GM19395 (cell line): ENCODE measurements at regions not wholly inside any gene's neighbourhood (a gene's known extent, or its start where the extent isn't known, plus 50 kb on each side); places are given as distances from the start of the nearest gene placed in this dataset.

ENCODE experiments used
- ATAC-seq: cut with Tn5 transposase; IDR thresholded peaks from one replicate; pipeline ENCODE4 v1.9.1; 2021; ENCODE audit warnings: mild to moderate bottlenecking, moderate library complexity; ENCODE audit not compliant: unreplicated experiment

DNA sequence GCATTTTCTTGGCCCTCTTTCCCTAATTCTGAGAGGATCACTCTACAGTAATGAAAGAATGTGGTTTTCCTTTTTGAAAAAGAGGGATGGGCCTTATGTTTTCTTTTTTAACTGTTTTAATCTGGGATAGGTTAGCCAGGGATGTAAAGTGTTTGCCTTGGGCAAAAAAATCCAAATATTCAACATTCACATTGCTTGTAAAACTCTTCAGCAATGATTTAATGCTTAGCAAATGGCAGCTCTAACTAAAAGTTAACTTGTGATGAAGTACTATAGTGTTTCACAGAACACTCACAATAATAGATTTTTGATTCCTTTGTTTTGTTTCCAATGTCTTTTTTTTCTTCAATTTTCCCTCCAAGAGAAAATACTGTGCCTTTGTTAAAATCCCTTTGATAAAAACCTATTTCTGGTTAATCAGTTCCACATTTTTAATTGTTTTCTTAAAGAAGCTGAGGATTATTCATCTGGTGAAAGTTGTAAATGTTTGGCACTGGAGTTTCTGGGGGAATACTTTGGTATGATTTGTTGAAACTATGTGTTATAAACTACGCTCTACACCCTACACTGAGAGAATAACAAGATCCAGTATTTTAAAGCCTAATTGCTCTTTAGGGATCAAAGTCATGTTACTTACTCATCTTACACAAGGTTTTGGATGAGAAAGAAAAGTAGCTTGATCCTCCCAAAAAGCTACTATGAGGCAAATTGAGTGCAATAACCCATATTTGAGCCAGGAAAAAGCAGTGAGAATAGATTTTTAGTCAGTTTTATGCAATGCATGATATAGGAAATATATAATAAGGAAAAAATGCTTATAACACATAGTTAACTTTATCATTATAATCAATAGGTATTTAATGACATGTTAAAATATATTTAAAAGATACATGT is 335.8 kb downstream of the EPHA7 start:
- no peak for ATAC-seq

DNA sequence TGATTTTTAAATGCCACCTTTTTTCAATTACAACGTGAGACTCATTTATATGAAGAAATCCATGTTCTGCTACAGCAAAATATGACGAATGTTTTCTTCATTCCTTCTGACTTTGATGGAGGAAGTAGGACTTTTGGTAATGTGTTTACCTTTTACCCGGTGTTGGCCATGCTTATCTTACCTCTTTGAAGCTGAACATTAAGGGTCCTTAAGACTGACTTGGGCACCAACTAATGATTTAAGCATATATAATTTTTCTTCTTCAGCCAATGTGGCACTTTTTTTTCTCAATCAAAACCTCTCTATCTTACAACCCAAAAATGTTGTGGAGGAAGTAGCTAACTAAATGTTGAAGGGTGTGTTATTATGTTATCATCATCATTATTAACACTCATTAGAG is 337.5 kb downstream of the EPHA7 start:
- ATAC-seq = no peak

DNA sequence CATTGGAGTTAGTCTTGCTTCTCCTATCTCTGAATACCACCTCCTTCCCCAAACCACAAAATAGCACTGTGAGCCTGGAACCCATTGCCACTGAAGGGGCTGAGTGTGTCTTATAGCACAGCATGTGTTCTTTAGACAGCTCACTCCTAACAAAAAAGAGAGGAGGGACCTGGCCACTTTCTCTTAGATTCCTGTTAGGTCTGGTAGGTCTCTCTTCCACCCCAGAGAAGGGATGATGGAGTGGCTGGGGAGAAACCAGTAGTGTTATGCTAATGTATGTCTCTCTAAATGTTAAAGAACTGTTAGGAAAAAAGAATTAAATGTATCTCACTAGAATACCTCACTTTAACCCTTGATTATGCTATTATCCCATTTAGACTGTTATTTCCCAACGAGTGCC is 340.3 kb downstream of the EPHA7 start:
- no peak for ATAC-seq

DNA sequence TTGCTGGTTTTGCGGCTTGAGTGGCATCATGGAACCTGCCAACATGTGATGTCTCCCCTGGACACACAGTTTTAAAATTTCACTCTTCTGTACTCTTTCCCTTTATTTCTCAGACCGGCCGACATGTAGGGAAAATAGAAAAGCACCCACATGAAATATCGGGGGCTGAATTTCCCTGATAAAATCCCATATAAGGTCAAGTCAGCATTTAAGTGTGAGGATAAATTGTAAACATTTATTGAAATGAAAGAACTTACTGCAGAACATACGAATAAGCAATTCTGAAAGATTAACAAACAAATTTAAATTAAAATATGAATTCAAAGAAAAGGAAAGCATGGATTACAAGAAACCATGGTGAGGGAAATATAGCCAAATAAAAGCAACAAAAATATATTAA is 345.5 kb downstream of the EPHA7 start:
- no peak for ATAC-seq

DNA sequence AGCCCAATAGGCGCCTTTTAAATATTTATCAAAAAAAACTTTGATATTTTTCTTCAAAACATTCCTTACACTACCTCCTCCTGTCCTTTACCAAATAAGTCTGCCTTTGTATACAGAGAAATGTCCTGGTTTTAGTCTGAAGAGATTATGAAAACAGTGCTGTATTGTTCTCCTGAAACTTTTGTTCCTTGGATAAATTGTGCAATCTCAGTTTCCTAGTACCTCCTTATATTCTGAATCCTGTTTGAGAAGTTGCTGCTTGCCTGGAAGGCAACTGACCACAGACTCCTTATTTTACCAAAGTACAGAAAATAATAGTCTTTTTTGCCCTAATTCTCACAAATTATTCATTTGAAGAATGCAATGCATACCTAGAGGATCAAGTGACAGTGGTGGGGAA is 349.5 kb downstream of the EPHA7 start:
- no peak for ATAC-seq

DNA sequence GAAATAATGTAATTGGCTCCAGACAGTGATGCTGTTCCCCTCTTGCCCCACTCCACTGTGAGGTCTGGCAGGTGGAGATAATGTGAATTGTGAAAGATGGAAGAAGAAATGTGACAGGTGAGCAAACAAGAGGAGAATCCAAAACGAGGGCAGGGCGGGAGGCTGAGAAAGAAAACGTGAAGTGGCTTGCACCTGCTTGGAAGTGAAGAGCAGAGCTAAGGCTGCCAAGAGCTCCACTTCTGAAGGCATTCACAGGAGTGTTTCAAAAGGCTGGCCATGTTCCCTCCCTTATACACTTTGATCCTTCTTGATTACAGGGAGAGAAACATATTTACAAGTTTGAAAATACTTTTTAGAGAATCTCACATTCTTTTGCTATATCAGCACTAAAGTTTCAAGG is 359.4 kb downstream of the EPHA7 start:
- ATAC-seq = no peak

DNA sequence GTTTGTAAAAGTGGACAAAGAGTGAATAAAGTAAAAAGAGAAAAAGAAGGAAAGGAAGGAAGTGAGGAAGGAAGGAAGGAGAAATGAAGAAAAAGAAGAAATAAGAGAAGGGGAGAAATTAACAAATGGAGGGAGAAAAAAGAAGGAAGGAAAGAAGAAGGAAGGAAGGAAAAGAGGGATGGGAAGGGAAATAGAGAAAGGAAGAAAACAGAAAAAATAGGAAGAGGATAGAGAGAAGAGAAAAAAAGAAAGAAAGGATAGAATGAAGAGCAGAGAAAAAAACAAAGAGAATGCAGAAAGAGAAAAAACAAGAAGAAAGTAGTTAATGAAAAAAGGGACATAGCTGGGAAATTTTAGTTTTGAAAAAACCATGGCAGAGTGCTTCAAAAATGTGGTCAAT is 361.8 kb downstream of the EPHA7 start:
- no peak for ATAC-seq

DNA sequence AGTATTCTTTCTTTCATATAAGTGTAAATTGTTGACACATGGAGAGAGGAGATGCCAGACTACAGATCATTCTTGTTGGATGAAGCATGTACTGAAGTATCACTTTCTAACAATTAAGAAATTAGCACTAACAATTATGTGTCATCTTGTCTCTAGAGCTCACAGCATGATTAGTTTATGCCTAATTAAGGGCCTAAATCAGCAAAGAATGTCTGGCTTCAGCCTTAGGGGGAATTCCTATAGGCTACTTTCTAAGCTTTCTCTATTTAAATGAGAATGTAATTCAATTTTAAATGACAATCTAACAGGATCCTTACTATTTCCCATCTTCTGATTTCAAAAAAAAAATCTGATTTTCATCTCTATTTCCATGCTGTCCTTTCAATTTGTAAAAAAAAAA is 371.0 kb downstream of the EPHA7 start:
- no peak for ATAC-seq

DNA sequence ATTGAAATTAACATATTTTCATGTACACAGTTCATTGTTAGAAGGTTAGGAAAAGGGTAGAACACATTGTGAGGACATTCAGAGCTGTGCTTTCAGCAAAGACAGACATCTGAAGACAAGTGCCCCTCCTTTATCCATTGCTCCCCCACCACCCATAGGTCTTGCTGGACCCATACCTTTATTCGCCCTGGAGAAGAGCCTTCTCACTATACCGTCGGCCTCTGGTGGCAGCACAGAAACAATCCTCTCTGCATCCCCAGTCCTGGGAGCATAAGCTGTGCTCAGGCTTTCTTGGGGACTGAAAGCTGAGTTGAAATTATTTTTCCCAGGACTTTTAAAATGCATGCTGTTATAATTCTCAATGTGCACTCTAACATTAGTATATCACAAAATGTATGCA is 372.3 kb downstream of the EPHA7 start:
- ATAC-seq = no peak

DNA sequence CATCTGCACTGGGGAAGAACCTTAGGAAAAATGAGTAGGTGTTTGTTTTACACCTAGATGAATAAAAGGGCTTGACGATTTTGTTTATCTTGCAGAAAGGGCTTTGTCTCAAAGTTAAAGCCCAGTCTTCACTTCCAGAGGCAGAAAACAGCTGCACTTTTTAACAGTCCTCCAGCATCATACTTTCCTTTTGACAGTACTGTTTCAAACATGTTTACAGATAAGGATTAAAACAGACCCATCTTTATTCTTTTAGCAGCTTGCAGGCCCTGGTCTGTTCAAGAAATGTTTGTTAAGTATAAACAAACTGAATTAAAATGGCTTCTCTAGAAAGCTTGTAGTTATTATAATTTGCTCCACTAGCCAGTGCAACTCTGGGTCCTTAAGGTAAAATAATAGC is 374.2 kb downstream of the EPHA7 start:
- no peak for ATAC-seq

DNA sequence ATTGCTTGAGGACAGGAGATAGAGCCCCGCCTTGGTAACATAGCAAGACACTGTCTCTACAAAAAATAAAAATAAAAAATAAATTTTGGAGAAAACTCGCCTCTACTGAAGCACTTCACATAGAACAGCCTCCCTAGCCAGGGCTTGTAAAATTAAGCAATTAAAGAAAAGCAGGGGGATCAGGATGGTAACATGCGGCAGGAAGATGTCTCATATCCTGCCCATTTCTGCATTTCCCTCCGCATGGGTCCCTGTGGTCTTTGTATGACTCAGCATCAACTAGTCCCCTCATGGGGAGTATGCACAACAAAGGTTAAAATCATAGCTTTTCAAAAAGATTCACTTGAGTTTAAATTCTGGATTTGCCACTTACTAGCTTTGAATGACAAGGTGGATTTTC is 379.0 kb downstream of the EPHA7 start:
- no peak for ATAC-seq

DNA sequence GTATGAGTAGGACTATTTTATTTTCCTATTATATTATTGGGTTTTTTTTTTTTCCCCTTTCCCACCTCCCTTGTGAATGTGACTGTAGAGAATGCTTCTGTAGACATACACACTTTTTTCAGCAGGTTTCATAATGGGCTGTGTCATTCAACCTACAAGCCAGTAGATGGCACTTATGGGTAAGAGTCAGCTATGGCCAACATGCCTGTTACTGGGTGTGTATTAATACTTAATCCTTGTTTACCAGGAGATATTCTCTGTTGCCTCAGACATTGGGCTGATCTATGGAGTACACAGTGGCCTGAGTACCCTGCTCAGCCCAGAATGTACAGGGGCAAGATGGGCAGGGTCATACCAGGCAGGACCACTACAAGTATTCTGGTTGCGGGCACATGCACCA is 382.5 kb downstream of the EPHA7 start:
- no peak for ATAC-seq

DNA sequence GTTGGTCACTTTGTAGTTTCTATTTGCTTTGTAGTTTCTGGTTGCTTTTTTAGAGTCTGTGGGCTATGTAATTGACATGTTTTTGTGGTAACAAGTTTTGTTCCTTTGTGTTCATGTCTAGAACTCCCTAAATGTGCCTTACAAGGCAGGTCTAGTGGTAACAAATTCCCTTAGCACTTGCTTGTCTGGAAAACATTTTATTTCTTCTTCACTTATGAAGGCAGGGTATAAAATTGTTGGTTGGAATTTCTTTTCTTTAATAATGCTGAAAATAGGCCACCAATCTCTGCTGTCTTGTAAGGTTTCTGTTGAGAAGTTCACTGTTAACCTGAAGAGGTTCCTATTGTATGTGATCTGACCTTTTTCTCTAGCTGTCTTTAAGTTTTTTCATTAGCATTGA is 383.6 kb downstream of the EPHA7 start:
- no peak for ATAC-seq

DNA sequence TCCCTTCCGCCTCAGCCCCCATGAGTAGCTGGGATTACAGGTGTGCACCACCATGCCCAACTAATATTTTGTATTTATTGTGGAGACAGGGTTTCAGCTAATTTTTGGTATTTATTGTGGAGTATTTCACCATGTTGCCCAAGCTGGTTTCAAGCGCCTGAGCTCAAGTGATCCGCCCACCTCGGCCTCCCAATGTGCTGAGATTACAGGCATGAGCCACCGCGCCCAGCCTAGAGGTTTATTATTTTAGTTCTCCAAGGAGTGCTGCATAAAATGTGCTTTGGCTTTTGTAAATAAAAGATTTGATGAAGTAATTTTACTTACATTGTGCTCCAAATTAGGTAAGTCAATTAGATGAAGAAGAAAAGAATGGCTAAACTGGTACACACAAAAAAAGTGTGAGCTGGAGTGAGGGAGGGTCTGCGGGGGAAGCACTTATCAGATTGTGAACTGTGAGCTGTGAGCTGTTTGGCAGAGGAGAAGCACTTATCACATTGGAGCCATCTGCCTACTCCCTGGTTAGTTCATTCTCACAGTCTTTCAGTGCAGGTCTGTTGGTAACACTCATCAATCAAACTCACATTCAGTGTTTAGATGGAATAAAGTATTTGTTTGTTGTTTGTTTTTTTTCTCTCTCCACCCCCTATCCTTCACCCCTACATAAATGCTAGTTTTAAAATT is 398.0 kb downstream of the EPHA7 start:
- ATAC-seq = no peak

DNA sequence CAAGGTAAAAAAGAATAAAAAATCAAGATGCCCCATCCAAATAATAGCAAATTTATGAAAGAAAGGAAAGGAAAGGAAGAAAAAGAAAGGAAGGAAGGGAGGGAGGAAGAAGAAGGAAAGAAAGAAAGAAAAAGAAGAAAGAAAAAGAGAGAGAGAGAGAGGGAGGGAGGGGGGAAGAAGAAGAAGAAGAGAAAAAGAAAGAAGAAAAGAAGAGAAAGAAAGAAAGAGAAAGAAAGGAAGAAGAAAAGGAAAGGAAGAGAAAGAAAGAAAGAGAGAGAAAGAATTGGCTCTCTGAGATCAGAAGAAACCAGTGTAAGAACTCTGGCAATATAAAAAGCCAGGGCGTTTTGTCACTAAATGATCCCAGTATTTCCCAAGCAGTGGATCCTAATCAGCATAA is 401.7 kb downstream of the EPHA7 start:
- ATAC-seq = no peak

DNA sequence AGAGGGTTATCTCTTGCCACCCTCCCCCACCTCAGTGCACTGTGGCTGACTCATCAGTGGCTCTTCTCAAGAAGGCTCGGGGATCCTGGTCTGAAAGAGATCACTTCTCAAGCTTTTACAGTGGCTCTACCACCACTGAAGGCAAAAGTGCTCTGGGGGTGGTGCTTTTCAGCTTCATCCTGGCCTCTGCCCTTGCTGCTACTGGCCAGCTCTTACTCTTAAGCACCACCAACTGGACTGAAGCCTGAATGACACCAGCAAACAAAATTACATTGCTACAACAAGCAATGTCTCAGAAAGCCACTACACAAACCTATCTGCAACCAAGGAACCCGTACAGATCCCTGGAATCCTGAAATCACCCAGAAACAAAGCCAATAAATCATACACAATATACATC is 402.1 kb downstream of the EPHA7 start:
- ATAC-seq = no peak

DNA sequence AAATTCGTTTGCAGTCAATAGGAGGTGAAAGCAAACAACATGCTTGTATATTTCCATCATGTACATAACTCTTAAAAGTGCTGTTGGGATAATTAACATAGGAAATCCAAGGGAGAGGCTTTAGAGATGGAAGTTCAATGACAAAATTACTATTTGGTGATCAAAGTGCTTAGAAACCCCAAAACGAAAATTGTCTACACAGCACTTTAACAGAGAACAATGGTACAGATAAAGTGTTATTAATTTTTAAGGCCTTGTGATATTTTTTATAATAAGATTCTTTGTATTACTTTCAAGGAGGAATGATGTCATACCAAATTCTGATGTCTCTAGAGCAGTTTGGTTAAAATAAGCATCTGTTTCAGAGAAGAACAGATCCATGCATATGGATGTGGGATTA is 406.3 kb downstream of the EPHA7 start:
- ATAC-seq = no peak

DNA sequence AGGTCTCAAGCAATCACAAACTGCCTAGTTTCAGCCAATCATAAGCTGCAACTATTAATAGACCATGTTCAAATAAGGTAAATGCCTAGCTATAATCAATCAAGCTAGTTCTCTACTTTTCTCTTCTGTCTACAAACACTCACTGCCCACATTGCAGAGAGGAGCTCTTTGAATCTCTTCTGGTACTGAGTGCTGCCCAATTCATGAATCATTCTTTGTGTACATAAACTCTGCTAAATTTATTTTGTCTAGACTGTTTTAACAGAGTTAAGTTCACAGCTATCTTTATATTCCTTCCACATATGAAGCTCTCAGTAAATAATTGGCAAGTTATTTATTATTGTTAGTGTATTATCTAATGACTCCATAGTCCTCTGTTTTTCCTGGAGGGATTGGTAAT is 411.0 kb downstream of the EPHA7 start:
- no peak for ATAC-seq

DNA sequence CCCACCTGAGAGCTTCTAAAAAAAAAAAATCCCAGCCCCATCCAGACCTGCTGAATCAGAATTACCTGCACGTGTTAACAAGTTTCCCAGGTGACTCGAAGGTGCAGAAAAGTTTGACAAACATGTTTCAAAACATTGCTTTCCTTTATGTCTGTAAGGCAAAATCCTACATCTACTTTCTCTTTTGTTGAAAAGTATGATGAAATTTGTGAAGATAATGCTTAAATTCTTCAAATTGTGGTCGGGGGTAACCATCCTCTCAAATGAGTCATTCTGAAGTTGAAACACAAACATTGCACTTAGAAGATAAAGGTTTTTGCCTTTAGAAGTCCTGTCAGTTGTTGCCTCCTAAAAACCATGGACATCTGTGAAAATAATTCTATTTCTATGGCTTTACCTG is 429.7 kb downstream of the EPHA7 start:
- no peak for ATAC-seq

DNA sequence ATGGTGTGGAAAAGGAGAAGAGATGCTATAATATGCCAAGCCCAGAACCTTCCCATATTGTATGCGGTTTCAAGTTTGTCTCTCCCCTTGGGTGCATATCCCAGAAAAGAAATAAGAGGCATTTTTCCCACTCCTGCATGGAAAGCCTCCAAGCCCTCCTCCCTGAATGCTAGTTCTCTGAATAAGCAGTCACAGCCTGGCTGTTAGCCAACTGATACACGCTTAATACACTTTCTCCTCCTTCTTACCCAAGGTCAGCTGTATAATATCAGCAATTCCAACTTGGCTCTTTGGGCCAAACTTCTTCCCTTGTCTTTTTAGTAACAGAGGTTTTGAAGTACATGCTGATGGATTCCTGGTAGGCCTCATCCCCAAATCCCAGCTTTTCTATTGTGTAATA is 440.1 kb downstream of the EPHA7 start:
- ATAC-seq = no peak

DNA sequence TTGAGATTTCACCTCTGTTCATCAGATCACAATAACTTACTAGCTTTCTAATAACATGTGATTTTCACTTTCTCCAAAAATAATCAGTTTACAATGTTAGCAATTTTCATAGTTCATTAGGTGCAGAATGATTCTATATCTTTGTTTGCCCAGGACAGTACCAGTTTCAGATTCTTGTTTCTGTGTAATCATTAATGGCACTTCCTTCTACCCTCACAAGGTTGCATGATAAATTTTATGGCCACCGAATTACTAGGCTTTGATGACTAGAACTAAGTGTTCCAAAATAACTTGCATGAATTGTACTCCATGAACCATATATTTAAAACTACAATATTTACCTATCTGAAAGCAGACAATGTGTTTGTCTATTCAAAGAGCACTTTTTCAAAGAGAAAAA is 442.3 kb downstream of the EPHA7 start:
- no peak for ATAC-seq

DNA sequence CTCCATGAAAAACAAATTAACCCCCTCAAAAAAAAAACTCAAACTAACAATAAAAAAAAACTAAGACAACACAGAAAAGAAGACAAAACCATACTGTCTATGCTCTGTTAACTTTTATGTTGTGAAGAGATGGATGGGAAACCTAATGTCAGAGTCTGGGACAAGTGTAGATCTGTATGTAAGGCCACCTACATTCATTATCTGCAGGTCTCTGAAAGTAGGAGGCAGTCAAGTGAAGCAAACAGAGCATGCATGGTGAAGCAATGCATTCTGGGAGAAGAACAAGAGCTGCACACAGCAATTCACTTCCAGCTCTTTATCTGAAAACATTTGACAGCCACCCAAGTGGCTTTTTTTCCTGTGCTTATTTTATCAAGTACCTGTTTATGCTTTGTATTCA is 452.0 kb downstream of the EPHA7 start:
- no peak for ATAC-seq

DNA sequence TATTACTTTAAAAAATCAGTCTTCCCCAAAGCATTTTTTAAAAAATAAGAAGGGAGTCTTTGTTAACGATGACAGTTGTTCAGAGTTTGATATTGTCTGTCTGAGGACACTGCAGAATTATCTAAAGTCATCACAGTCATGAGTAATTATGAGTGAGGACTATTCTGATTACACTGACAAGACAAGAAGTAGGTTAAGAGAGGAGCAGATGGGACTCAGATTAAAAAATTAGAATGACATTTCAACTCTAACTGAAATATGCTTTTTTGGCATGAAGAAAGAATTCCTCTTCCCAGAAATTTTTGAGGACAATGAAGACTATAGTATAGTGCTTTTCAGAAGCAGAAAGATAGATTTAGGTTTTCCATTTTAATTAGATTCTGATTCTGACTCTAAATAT is 456.5 kb downstream of the EPHA7 start:
- no peak for ATAC-seq
